Activated T-helper 1 cell treated with anti-CD3 and anti-CD28 coated beads, Interleukin-12 subunit alpha, Interleukin-12 subunit beta, Interleukin-2, Interleukin-4 antibody, amounts not matched to agents 30 ng/mL and 10 ng/mL and 1 ng/mL, durations not matched to agents 14 hours and 24 hours and 36 hours (primary cell): ENCODE measurements at regions not wholly inside any gene's neighbourhood (a gene's known extent, or its start where the extent isn't known, plus 50 kb on each side); places are given as distances from the start of the nearest gene placed in this dataset.
"Not testable (repeated sequence)": the region's sequence is repeated elsewhere in the genome, so short reads cannot be mapped to it uniquely, and the experiment has no call there.

ENCODE experiments used
- DNase-seq: peaks from one replicate; pipeline ENCODE4 v3.0.0; 2021; ENCODE audit warnings: low spot score
- H3K27ac Mint-ChIP-seq: one replicate; pipeline ENCODE4 v1.8.0; 2021; ENCODE audit warnings: mild to moderate bottlenecking, mixed read lengths
- H3K27me3 Mint-ChIP-seq: one replicate; pipeline ENCODE4 v1.8.0; 2022; ENCODE audit warnings: mild to moderate bottlenecking, moderate library complexity, mixed read lengths; ENCODE audit not compliant: insufficient read depth
- H3K36me3 Mint-ChIP-seq: one replicate; pipeline ENCODE4 v1.8.0; 2021; ENCODE audit warnings: low read depth, mixed read lengths
- H3K4me1 Mint-ChIP-seq: one replicate; pipeline ENCODE4 v1.8.0; 2021; ENCODE audit warnings: low read depth, mixed read lengths
- H3K4me3 Mint-ChIP-seq: one replicate; pipeline ENCODE4 v1.8.0; 2021; ENCODE audit warnings: mild to moderate bottlenecking, moderate library complexity, mixed read lengths
- H3K9me3 Mint-ChIP-seq: one replicate; pipeline ENCODE4 v1.8.0; 2021; ENCODE audit warnings: mixed read lengths
- intact Hi-C: fragments of 100-400 bp; cut with micrococcal nuclease; formaldehyde crosslinking; loops from one replicate; pipeline ENCODE4 v1.15.1; 2024

DNA sequence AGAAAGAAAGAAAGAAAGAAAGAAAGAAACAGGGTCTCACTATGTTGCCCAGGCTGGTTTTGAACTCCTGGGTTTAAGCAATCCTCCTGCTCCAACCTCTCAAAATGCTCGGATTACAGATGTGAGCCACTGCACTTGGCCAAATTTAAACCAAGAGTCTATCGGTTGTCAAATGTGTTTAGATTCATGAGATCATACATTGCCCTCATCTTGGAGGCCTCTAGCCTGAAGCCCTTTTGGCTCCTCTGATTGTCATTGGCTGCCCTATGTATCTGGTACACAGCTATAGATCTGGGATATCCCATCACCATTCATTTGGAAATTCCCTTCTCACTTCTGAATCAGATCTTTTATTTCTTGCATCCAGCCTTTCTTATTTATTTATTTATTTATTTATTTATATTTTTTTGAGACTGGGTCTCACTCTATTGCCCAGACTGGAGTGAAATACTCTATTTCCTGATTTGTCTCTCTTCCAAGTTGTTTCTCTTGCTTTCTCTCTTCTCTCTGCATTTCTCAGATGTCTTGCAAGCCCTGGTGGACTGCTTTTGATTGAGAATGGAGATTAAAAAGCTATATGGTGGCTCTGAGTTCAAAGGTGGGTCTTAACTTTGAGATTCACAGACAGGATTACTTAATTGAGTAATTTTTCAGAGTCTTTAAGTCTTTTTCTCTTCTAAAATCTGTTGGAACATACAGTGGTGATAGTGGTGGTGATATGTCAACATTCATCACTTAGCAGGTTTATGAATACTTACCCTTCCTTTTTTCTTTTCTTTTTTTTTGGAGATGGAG lies 121.9 kb downstream of the GJA1 start:
- intact Hi-C loops = no loop called here
- Mint-ChIP-seq H3K4me1 (no peaks in the 10 kb centered on the region), H3K9me3 (no peaks in the 10 kb centered on the region), H3K27me3 (peaks cover 2% of the 10 kb centered on the region), H3K4me3 (no peak overlapping the region), H3K27ac (no peak overlapping the region), H3K36me3 (no peaks in the 10 kb centered on the region)
- no peak for DNase-seq

GRCh38 chr6:121559611-121560269 lies 124.3 kb downstream of the GJA1 start:
- no peaks in the 10 kb centered on the region for H3K4me1 Mint-ChIP-seq
- DNase-seq = no peak
- no peak overlapping the region for H3K4me3 Mint-ChIP-seq
- intact Hi-C loops = no loop called here
- H3K27ac Mint-ChIP-seq = no peak overlapping the region
- H3K36me3 Mint-ChIP-seq = no peaks in the 10 kb centered on the region
- H3K9me3 Mint-ChIP-seq = peaks cover 10% of the 10 kb centered on the region
- H3K27me3 Mint-ChIP-seq = peaks cover 2% of the 10 kb centered on the region

DNA sequence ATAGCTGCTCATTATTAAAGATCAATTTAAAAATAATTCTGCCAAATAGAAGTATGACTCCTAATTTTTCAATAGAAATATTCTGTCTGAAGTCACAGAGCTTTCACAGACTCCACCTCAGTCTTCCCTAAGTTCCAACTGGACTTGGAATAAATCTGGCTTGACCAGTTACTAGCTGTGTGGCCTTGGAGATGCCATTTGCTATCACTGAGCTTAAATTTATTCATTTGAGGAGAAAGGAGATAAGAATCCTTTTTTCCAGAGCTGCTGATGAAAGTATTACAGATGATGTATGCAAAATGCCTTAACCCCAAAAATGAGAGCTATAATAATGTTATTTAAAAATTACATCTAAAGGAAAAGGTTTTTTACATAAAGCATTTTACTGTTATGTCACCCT lies 125.0 kb downstream of the GJA1 start:
- intact Hi-C loops = no loop called here
- Mint-ChIP-seq H3K4me3 (no peak overlapping the region), H3K27ac (no peak overlapping the region), H3K36me3 (no peaks in the 10 kb centered on the region), H3K27me3 (peaks cover 2% of the 10 kb centered on the region), H3K9me3 (peaks cover 13% of the 10 kb centered on the region), H3K4me1 (no peaks in the 10 kb centered on the region)
- no peak for DNase-seq

GRCh38 chr6:121563286-121563685 lies 127.8 kb downstream of the GJA1 start:
- Mint-ChIP-seq H3K27me3 (no peaks in the 10 kb centered on the region), H3K4me3 (no peak overlapping the region), H3K9me3 (peaks cover 13% of the 10 kb centered on the region), H3K27ac (no peak overlapping the region), H3K36me3 (no peaks in the 10 kb centered on the region), H3K4me1 (no peaks in the 10 kb centered on the region)
- intact Hi-C loops = no loop called here
- DNase-seq = no peak

DNA sequence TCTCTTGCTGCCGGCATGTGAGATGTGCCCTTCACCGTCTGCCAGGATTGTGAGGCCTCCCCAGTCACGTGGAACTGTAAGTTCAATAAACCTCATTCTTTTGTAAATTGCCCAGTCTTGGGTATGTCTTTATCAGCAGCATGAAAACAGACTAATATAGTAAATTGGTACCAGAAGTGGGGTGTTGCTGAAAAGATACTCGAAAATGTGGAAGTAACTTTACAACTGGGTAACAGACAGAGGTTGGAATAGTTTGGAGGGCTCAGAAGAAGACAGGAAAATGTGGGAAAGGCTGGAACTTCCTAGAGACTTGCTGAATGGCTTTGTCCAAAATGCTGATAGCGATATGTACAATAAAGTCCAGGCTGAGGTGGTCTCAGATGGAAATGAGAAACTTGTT lies 129.1 kb downstream of the GJA1 start:
- H3K27me3 Mint-ChIP-seq, H3K36me3 Mint-ChIP-seq, DNase-seq, H3K4me1 Mint-ChIP-seq, intact Hi-C loops, H3K27ac Mint-ChIP-seq, H3K4me3 Mint-ChIP-seq: not testable (repeated sequence)
- H3K9me3 Mint-ChIP-seq = peaks cover 19% of the 10 kb centered on the region

DNA sequence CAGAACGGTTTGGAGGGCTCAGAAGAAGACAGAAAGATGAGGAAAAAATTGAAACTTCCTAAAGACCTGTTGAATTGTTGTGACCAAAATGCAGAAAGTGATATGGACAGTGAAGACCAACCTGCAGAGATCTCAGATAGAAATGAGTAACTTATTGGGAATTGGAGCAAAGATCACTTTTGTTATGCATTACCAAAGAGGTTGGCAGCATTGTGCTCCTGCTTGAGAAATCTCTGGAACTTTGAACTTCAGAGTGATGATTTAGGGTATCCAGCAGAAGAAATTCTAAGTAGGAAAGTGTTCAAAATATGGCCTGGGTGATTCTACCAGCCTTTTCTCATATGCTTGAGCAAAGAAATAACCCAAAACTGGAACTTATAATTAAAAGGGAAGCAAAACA lies 136.0 kb downstream of the GJA1 start:
- H3K9me3 Mint-ChIP-seq = peaks cover 6% of the 10 kb centered on the region
- no peaks in the 10 kb centered on the region for H3K36me3 Mint-ChIP-seq

DNA sequence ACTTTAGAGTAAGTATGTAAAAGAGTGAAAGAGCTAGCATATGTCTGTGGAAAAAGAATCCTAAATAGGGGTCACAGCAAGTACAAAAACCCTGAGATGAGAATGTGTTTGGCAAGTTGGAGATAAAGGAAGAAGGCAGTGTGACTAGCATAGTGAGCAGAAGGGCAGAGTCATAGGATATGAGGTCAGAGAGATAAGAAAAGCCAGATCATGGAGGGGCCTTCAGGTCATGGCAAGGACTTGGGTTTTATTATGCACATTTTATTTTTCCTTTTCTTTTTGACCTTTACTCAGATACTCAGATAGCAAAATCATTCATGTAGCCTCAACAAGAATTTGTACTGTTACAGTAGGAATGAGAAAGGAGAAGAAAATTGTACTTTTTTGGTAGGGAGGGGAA lies 138.0 kb downstream of the GJA1 start:
- H3K27me3 Mint-ChIP-seq = no peaks in the 10 kb centered on the region
- H3K36me3 Mint-ChIP-seq = no peaks in the 10 kb centered on the region
- H3K27ac Mint-ChIP-seq = no peak overlapping the region
- peaks cover 6% of the 10 kb centered on the region for H3K9me3 Mint-ChIP-seq
- no peak overlapping the region for H3K4me3 Mint-ChIP-seq
- peaks cover 5% of the 10 kb centered on the region for H3K4me1 Mint-ChIP-seq
- DNase-seq = no peak
- intact Hi-C loops = no loop called here

More for the DNA sequence above, 136.0 kb downstream of the GJA1 start:
- DNase-seq = no peak
- no peaks in the 10 kb centered on the region for H3K27me3 Mint-ChIP-seq
- no peak overlapping the region for H3K4me3 Mint-ChIP-seq
- H3K4me1 Mint-ChIP-seq = peaks cover 5% of the 10 kb centered on the region
- intact Hi-C loops = no loop called here
- no peak overlapping the region for H3K27ac Mint-ChIP-seq

DNA sequence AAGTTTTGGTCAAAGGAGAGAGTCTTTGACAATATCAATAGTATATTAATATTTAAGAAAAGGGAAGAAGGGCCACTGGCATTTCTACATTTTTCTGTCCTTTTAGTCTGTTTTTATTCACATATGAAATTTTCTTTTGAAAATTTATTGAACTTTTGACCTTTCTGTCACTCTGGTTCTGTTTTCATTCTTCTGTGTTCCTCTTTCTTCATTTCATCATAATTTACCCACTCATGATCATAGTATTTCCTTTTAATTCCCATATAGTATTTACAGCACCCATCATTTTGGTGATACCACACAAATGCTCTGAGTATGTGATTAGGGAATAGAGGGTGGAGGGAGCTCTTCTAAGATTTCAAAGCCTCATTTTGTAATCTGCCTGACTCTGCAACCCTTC lies 142.8 kb downstream of the GJA1 start:
- Mint-ChIP-seq H3K9me3 (no peaks in the 10 kb centered on the region), H3K4me3 (no peak overlapping the region), H3K27ac (no peak overlapping the region), H3K4me1 (peaks cover 5% of the 10 kb centered on the region), H3K27me3 (no peaks in the 10 kb centered on the region), H3K36me3 (no peaks in the 10 kb centered on the region)
- intact Hi-C loops = no loop called here
- no peak for DNase-seq

- H3K27ac Mint-ChIP-seq = no peak overlapping the region
- intact Hi-C loops = no loop called here
- no peaks in the 10 kb centered on the region for H3K9me3 Mint-ChIP-seq
- no peak for DNase-seq
- no peaks in the 10 kb centered on the region for H3K4me1 Mint-ChIP-seq
- no peaks in the 10 kb centered on the region for H3K27me3 Mint-ChIP-seq
- no peaks in the 10 kb centered on the region for H3K36me3 Mint-ChIP-seq
- no peak overlapping the region for H3K4me3 Mint-ChIP-seq
Observed at GRCh38 chr6:121579478-121579877, 144.0 kb downstream of the GJA1 start.

- H3K4me3 Mint-ChIP-seq = no peak overlapping the region
- intact Hi-C loops = no loop called here
- no peaks in the 10 kb centered on the region for H3K36me3 Mint-ChIP-seq
- DNase-seq = no peak
- no peaks in the 10 kb centered on the region for H3K27me3 Mint-ChIP-seq
- no peaks in the 10 kb centered on the region for H3K9me3 Mint-ChIP-seq
- H3K27ac Mint-ChIP-seq = no peak overlapping the region
- H3K4me1 Mint-ChIP-seq = no peaks in the 10 kb centered on the region
Observed at GRCh38 chr6:121581327-121581726, 145.9 kb downstream of the GJA1 start.

- Mint-ChIP-seq H3K36me3 (no peaks in the 10 kb centered on the region), H3K4me1 (no peaks in the 10 kb centered on the region), H3K4me3 (no peak overlapping the region), H3K27ac (no peak overlapping the region), H3K27me3 (no peaks in the 10 kb centered on the region), H3K9me3 (no peaks in the 10 kb centered on the region)
- intact Hi-C loops = no loop called here
- DNase-seq = no peak
Observed at GRCh38 chr6:121582262-121582661, 146.8 kb downstream of the GJA1 start.

DNA sequence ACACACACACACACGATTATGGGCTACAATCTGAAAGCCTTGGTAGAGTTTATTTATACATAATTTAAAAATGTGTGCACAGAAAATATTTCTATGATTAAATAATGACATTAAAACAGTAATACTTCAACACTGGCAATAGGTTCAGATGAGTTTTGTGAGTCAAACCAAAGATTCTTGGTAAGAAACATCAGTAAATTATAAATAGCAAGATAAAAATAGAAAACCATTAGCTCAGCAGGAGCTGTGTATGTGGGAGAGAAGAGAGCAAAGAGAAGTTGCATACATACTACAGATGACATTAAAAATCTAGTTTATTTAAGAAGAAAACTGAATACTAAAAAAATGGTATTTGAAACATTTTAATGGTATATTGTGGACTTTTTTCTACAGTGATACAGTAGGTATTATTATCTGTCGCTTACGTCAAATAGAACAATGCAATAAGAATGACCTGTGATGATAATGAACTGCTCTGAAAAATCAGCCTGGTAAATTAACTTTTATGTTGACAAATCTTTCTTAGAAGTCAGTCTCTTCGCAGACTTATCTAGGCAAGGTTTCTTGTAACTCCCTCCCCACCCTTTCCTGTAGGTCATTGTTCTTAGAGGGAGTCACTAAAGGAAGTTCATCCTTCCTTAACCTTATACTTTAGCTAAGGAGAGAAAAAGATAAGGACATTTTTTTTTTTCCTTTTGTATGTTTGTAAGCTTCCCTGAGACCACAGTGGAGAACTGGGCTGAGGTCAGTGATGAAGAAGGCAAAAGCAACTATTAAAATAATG lies 149.3 kb downstream of the GJA1 start:
- no peaks in the 10 kb centered on the region for H3K4me1 Mint-ChIP-seq
- intact Hi-C loops = no loop called here
- no peak for DNase-seq
- no peak overlapping the region for H3K4me3 Mint-ChIP-seq
- no peaks in the 10 kb centered on the region for H3K9me3 Mint-ChIP-seq
- no peaks in the 10 kb centered on the region for H3K27me3 Mint-ChIP-seq
- H3K36me3 Mint-ChIP-seq = no peaks in the 10 kb centered on the region
- no peak overlapping the region for H3K27ac Mint-ChIP-seq

DNA sequence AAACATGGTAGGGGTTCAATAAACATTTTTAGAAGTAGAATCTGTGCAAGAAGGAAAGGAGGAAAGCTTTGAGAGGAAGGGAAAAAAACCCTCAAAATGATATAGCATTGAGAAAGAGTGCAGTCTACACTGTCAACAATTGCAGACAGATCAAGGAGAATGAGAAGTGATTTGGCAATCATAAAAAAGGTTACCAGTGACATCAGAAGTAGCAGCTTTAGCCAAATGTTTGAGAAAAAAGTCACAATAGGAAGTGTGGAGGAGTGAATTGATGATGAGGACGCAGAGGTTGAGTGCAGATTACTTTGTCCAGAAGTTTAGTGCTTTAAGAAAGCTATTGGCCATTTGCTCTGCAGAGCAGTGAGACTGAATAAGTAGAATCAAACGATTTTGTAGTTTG lies 155.0 kb downstream of the GJA1 start:
- no peaks in the 10 kb centered on the region for H3K4me1 Mint-ChIP-seq
- intact Hi-C loops = no loop called here
- no peaks in the 10 kb centered on the region for H3K27me3 Mint-ChIP-seq
- H3K4me3 Mint-ChIP-seq = no peak overlapping the region
- no peak overlapping the region for H3K27ac Mint-ChIP-seq
- H3K9me3 Mint-ChIP-seq = no peaks in the 10 kb centered on the region
- DNase-seq = no peak
- no peaks in the 10 kb centered on the region for H3K36me3 Mint-ChIP-seq
